Upper lobe of right lung (tissue), 1 donor: ENCODE measurements at regions not wholly inside any gene's neighbourhood (a gene's known extent, or its start where the extent isn't known, plus 50 kb on each side); places are given as distances from the start of the nearest gene placed in this dataset.

Experiments
- ATAC-seq: fragments of 200-7000 bp; cut with Tn5 transposase; one replicate; pipeline ENCODE4 v1.9.1; 2020; ENCODE audit warnings: mild to moderate bottlenecking, moderate library complexity
- DNase-seq: peaks from one replicate; pipeline ENCODE4 v3.0.0-alpha.2; 2020
- H3K27ac ChIP-seq: fragments of 200-600 bp; one replicate; pipeline ENCODE4 v1.8.0; 2022
- H3K27me3 ChIP-seq: fragments of 200-600 bp; one replicate; pipeline ENCODE4 v1.8.0; 2022; ENCODE audit warnings: mild to moderate bottlenecking
- H3K36me3 ChIP-seq: fragments of 200-600 bp; one replicate; pipeline ENCODE4 v1.8.0; 2022
- H3K4me1 ChIP-seq: fragments of 200-600 bp; one replicate; pipeline ENCODE4 v1.8.0; 2022
- H3K4me3 ChIP-seq: fragments of 200-600 bp; one replicate; pipeline ENCODE4 v1.8.0; 2022; ENCODE audit warnings: mild to moderate bottlenecking
- H3K9me3 ChIP-seq: fragments of 200-600 bp; one replicate; pipeline ENCODE4 v1.8.0; 2022
- intact Hi-C: fragments of 100-400 bp; cut with DNase I; formaldehyde crosslinking; loops from one replicate; pipeline ENCODE4 v1.11.0; 2022
- TF ChIP-seq, protein P1 (sequence below): fragments of 200-600 bp; IDR thresholded peaks from one replicate; pipeline ENCODE4 v1.8.0; 2022; ENCODE audit warnings: antibody characterized with exemption
- donor health status: DM: no; HTN: yes; CAD: no; lungs with severe emphysema.

- intact Hi-C loops: no loop called here
- Histone ChIP-seq H3K27me3 (no peaks in the 10 kb centered on the region), H3K4me1 (no peaks in the 10 kb centered on the region), H3K9me3 (no peaks in the 10 kb centered on the region), H3K4me3 (no peak overlapping the region), H3K36me3 (no peaks in the 10 kb centered on the region), H3K27ac (no peak overlapping the region)
- DNase-seq (no peak), ATAC-seq (no peak)
- TF ChIP-seq, protein P1, sequence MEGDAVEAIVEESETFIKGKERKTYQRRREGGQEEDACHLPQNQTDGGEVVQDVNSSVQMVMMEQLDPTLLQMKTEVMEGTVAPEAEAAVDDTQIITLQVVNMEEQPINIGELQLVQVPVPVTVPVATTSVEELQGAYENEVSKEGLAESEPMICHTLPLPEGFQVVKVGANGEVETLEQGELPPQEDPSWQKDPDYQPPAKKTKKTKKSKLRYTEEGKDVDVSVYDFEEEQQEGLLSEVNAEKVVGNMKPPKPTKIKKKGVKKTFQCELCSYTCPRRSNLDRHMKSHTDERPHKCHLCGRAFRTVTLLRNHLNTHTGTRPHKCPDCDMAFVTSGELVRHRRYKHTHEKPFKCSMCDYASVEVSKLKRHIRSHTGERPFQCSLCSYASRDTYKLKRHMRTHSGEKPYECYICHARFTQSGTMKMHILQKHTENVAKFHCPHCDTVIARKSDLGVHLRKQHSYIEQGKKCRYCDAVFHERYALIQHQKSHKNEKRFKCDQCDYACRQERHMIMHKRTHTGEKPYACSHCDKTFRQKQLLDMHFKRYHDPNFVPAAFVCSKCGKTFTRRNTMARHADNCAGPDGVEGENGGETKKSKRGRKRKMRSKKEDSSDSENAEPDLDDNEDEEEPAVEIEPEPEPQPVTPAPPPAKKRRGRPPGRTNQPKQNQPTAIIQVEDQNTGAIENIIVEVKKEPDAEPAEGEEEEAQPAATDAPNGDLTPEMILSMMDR: no peak
Observed at GRCh38 chr13:102484329-102484728, 82.5 kb upstream of the FGF14 start.

GRCh38 chr13:102472650-102473049 lies 70.8 kb upstream of the FGF14 start:
- Histone ChIP-seq H3K4me3 (no peak overlapping the region), H3K4me1 (no peaks in the 10 kb centered on the region), H3K27ac (no peak overlapping the region), H3K36me3 (no peaks in the 10 kb centered on the region), H3K27me3 (peaks cover 5% of the 10 kb centered on the region), H3K9me3 (no peaks in the 10 kb centered on the region)
- DNase-seq (no peak), ATAC-seq (no peak)
- TF ChIP-seq, protein P1: no peak
- intact Hi-C loops: no loop called here

- Histone ChIP-seq H3K4me1 (no peaks in the 10 kb centered on the region), H3K27ac (no peak overlapping the region), H3K9me3 (no peaks in the 10 kb centered on the region), H3K36me3 (no peaks in the 10 kb centered on the region), H3K4me3 (no peak overlapping the region), H3K27me3 (peaks cover 5% of the 10 kb centered on the region)
- DNase-seq: no peak
- ATAC-seq: no peak
- intact Hi-C loops: no loop called here
- TF ChIP-seq, protein P1: no peak
Observed at GRCh38 chr13:102470283-102470917, 68.6 kb upstream of the FGF14 start.

GRCh38 chr13:102466610-102467190 lies 64.9 kb upstream of the FGF14 start:
- DNase-seq (no peak), ATAC-seq (no peak)
- no peaks in the 10 kb centered on the region for H3K9me3 ChIP-seq
- H3K36me3 ChIP-seq: no peaks in the 10 kb centered on the region
- H3K27ac ChIP-seq: no peak overlapping the region
- TF ChIP-seq, protein P1: no peak
- H3K4me1 ChIP-seq: no peaks in the 10 kb centered on the region
- H3K4me3 ChIP-seq: no peak overlapping the region
- intact Hi-C loops: no loop called here
- H3K27me3 ChIP-seq: peaks cover 5% of the 10 kb centered on the region

- no peaks in the 10 kb centered on the region for H3K4me1 ChIP-seq
- H3K9me3 ChIP-seq: no peaks in the 10 kb centered on the region
- no peak overlapping the region for H3K27ac ChIP-seq
- intact Hi-C loops: no loop called here
- DNase-seq (no peak), ATAC-seq (no peak)
- H3K27me3 ChIP-seq: no peaks in the 10 kb centered on the region
- TF ChIP-seq, protein P1: no peak
- H3K4me3 ChIP-seq: no peak overlapping the region
- no peaks in the 10 kb centered on the region for H3K36me3 ChIP-seq
Observed at GRCh38 chr13:102462570-102462969, 60.7 kb upstream of the FGF14 start.
